ENCODE measurements at regions not wholly inside any gene's neighbourhood (a gene's known extent, or its start where the extent isn't known, plus 50 kb on each side); places are given as distances from the start of the nearest gene placed in this dataset.

DNA sequence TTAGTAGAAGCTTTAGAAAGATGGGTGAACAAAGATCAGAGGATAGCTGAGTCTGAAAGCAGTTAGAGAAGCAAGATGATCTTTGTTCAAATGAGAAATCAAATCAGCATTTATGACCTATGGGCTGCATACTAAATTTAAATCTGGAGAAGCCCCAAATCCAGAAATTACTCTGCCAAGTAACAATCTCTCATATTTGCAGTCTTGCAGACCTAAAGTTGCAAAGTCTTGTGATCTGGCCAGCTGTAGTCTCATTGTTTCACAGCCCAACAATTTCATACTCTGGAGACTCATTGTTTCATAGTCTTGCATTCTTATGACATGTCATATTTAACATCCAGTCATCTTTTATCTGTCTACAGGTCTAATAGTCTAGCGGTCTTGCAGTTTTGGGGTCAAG is 364.9 kb upstream of the RSPO3 start:
- TF ChIP-seq, protein P1, sequence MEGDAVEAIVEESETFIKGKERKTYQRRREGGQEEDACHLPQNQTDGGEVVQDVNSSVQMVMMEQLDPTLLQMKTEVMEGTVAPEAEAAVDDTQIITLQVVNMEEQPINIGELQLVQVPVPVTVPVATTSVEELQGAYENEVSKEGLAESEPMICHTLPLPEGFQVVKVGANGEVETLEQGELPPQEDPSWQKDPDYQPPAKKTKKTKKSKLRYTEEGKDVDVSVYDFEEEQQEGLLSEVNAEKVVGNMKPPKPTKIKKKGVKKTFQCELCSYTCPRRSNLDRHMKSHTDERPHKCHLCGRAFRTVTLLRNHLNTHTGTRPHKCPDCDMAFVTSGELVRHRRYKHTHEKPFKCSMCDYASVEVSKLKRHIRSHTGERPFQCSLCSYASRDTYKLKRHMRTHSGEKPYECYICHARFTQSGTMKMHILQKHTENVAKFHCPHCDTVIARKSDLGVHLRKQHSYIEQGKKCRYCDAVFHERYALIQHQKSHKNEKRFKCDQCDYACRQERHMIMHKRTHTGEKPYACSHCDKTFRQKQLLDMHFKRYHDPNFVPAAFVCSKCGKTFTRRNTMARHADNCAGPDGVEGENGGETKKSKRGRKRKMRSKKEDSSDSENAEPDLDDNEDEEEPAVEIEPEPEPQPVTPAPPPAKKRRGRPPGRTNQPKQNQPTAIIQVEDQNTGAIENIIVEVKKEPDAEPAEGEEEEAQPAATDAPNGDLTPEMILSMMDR (IDR thresholded peaks at IDR 0.05; ENCODE audit: low read depth, low read length): no peak
- no peak overlapping the region for H3K4me3 ChIP-seq (ENCODE audit: low read depth, low read length)

- no peak overlapping the region for H3K4me3 ChIP-seq (ENCODE audit: low read depth, low read length)
Measured at GRCh38 chr6:126761854-126762253, 356.6 kb upstream of the RSPO3 start.

DNA sequence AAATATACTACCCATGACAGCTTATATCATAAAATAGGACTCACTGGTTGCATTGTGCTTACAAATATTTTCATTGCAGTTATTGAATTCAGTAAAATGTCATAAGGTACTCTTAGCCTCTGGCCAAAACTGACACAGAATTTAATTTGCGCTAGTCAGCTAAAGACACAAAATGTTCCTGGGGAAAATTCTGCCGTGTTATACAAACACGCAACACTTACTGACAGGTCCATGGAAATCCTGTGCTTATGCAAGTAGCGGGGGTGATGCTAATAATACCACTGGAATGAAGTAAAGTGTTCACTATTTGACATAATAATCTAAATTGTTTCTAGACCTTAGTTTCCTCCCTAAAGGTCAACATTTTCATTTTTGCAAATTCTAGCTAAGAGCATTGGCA is 354.4 kb upstream of the RSPO3 start:
- TF ChIP-seq, protein P1 (IDR thresholded peaks at IDR 0.05; ENCODE audit: low read depth, low read length): no peak
- no peak overlapping the region for H3K4me3 ChIP-seq (ENCODE audit: low read depth, low read length)

More at GRCh38 chr6:126761854-126762253, 356.6 kb upstream of the RSPO3 start:
- TF ChIP-seq, protein P1 (IDR thresholded peaks at IDR 0.05; ENCODE audit: low read depth, low read length): no peak

- TF ChIP-seq, protein P1 (IDR thresholded peaks at IDR 0.05; ENCODE audit: low read depth, low read length): no peak
- H3K4me3 ChIP-seq (ENCODE audit: low read depth, low read length): no peak overlapping the region
Measured at GRCh38 chr6:126764671-126765070, 353.8 kb upstream of the RSPO3 start.

DNA sequence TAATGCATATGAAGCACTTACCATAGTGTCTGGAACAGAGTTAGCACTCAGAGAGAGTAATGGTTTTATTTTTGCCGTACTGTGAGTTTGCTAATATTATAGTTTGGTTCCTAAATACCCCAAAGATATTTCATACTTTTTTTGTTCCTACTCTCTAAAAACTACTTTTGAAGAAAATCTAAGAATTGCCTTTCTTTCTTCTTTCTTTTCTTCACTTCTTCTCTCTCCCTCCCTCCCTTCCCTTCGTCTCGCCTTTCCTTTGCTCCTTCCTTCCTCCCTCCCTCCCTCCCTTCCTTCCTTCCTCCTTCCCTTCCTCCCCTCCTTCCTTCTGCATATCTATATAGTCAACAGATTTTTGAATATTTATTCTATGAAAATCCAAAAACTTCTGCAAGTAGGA is 351.7 kb upstream of the RSPO3 start:
- TF ChIP-seq, protein P1 (IDR thresholded peaks at IDR 0.05; ENCODE audit: low read depth, low read length): no peak
- no peak overlapping the region for H3K4me3 ChIP-seq (ENCODE audit: low read depth, low read length)

DNA sequence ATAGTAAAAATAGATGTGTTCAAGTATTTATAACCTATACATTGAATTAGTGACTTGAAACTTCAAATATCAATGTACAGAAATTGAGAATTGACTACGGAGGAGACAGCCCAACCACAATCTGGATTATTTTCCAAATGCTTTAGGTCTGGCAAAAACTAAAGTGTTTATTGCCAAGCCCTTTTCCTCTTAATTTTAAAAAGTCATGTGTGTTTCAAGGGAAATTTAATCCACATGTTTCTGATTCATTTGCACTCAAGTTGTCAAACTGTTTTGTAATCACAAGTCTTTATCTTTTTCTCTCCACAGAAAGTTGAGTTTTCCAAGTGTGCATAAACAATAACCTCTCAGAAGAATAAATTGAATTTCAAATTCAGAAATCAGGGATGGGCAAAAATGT is 350.8 kb upstream of the RSPO3 start:
- H3K4me3 ChIP-seq (ENCODE audit: low read depth, low read length): no peak overlapping the region
- TF ChIP-seq, protein P1 (IDR thresholded peaks at IDR 0.05; ENCODE audit: low read depth, low read length): no peak

DNA sequence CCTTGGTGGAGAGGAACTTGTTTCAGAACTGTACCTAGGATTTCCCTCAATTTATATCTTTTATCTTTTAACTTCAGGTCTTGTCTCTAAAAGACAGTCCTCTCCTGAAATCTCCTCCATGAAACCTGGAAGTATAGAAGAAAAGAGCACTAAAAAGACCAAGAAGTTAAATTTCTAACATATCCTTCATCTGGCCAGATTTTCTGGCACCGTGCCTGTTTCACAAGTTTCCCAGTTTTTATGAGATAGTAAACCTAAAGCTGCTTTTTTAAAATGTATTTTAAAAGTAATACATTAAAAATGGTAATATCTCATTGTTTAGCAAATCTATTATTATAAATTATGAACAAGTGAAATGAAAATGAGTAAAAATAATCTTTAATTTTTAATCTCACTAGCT is 348.3 kb upstream of the RSPO3 start:
- no peak overlapping the region for H3K4me3 ChIP-seq (ENCODE audit: low read depth, low read length)
- TF ChIP-seq, protein P1 (IDR thresholded peaks at IDR 0.05; ENCODE audit: low read depth, low read length): no peak
